ENCODE measurements at regions not wholly inside any gene's neighbourhood (a gene's known extent, or its start where the extent isn't known, plus 50 kb on each side); places are given as distances from the start of the nearest gene placed in this dataset.
"Not testable (repeated sequence)": the region's sequence is repeated elsewhere in the genome, so short reads cannot be mapped to it uniquely, and the experiment has no call there.

- Histone ChIP-seq H3K79me2 (ENCODE audit: insufficient read depth) (no peaks in the 10 kb centered on the region), H3K27ac (no peak overlapping the region), H3K4me3 (no peak overlapping the region), H3F3A (ENCODE audit: insufficient read depth) (no peaks in the 10 kb centered on the region), H4K20me1 (ENCODE audit: insufficient read depth) (no peaks in the 10 kb centered on the region), H3K36me3 (ENCODE audit: low read depth) (no peaks in the 10 kb centered on the region), H3K27me3 (replicated peaks; ENCODE audit: insufficient read depth) (no peaks in the 10 kb centered on the region), H3K4me2 (ENCODE audit: unreplicated experiment) (no peak overlapping the region), H3K9ac (no peak overlapping the region), H3K9me2 (ENCODE audit: insufficient read depth) (no peaks in the 10 kb centered on the region), H3K4me1 (ENCODE audit: insufficient read depth) (no peaks in the 10 kb centered on the region), H3K9me3 (ENCODE audit: low read depth) (no peaks in the 10 kb centered on the region), H2AFZ (no peak overlapping the region)
- TF ChIP-seq EZH2phosphoT487 (IDR thresholded peaks at IDR 0.05; ENCODE audit: insufficient read depth, low read depth) = no peak
- no peak for TF ChIP-seq EZH2 (IDR thresholded peaks at IDR 0.05; ENCODE audit: insufficient read depth, poor library complexity, severe bottlenecking)
- in situ Hi-C loops (cut with MboI) = no loop called here
- WGBS, 2 experiments (ENCODE audit: low coverage in 1 of 2, low lambda C conversion rate in 2 of 2, missing lambda C conversion rate in 2 of 2) = 5 to 9% methylated on average over 4 of the region's 4 CpGs
- no peak for DNase-seq
Observed at GRCh38 chr10:8688881-8689280, 634.4 kb downstream of the GATA3 start.

- 15% methylated on average over 5 of the region's 5 CpGs for WGBS, 2 experiments (ENCODE audit: low coverage in 1 of 2, low lambda C conversion rate in 2 of 2, missing lambda C conversion rate in 2 of 2)
- H4K20me1 ChIP-seq (ENCODE audit: insufficient read depth) = no peaks in the 10 kb centered on the region
- H2AFZ ChIP-seq = no peak overlapping the region
- DNase-seq = no peak
- no peak overlapping the region for H3K9ac ChIP-seq
- H3K36me3 ChIP-seq (ENCODE audit: low read depth) = no peaks in the 10 kb centered on the region
- H3K9me3 ChIP-seq (ENCODE audit: low read depth) = no peaks in the 10 kb centered on the region
- TF ChIP-seq EZH2 (IDR thresholded peaks at IDR 0.05; ENCODE audit: insufficient read depth, poor library complexity, severe bottlenecking) (no peak), EZH2phosphoT487 (IDR thresholded peaks at IDR 0.05; ENCODE audit: insufficient read depth, low read depth) (no peak)
- no peak overlapping the region for H3K4me2 ChIP-seq (ENCODE audit: unreplicated experiment)
- no peak overlapping the region for H3K27ac ChIP-seq
- H3K9me2 ChIP-seq (ENCODE audit: insufficient read depth) = no peaks in the 10 kb centered on the region
- no peaks in the 10 kb centered on the region for H3K4me1 ChIP-seq (ENCODE audit: insufficient read depth)
- H3K4me3 ChIP-seq = no peak overlapping the region
- no peaks in the 10 kb centered on the region for H3K27me3 ChIP-seq (replicated peaks; ENCODE audit: insufficient read depth)
- H3K79me2 ChIP-seq (ENCODE audit: insufficient read depth) = no peaks in the 10 kb centered on the region
- H3F3A ChIP-seq (ENCODE audit: insufficient read depth) = no peaks in the 10 kb centered on the region
- in situ Hi-C loops (cut with MboI) = no loop called here
Observed at GRCh38 chr10:8691498-8692017, 637.1 kb downstream of the GATA3 start.

GRCh38 chr10:8693635-8694034, 639.1 kb downstream of the GATA3 start:
- H3K4me1 ChIP-seq (ENCODE audit: insufficient read depth); H2AFZ ChIP-seq; DNase-seq; H3K27ac ChIP-seq; H3K36me3 ChIP-seq (ENCODE audit: low read depth); H3F3A ChIP-seq (ENCODE audit: insufficient read depth); H3K9me2 ChIP-seq (ENCODE audit: insufficient read depth); H3K9ac ChIP-seq; H3K9me3 ChIP-seq (ENCODE audit: low read depth); H3K27me3 ChIP-seq (replicated peaks; ENCODE audit: insufficient read depth); H3K4me3 ChIP-seq; H4K20me1 ChIP-seq (ENCODE audit: insufficient read depth); H3K79me2 ChIP-seq (ENCODE audit: insufficient read depth); H3K4me2 ChIP-seq (ENCODE audit: unreplicated experiment); in situ Hi-C loops (cut with MboI): not testable (repeated sequence)
- 0% methylated on average over 2 of the region's 2 CpGs for WGBS, 2 experiments (ENCODE audit: low coverage in 1 of 2, low lambda C conversion rate in 2 of 2, missing lambda C conversion rate in 2 of 2)

DNA sequence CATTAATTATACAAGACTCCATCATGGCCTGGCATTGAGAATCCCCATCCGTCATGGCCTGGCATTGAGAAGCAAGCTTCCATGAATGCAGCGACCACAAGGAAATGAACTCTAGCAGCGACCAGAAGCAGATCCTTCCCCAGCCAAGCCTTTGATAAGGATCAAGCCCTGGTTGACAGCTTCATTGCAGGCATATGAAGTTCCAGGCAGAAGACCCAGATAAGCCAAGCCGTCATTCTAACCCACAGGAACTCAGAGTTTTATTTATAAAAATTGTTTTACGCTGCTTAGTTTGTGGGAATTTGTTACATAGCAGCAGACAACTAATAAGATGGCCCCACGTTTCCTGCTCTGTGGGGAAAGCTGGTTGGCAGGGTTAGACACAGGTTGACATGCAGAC, 642.3 kb downstream of the GATA3 start:
- no peak overlapping the region for H3K4me2 ChIP-seq (ENCODE audit: unreplicated experiment)
- no peak overlapping the region for H2AFZ ChIP-seq
- TF ChIP-seq EZH2phosphoT487 (IDR thresholded peaks at IDR 0.05; ENCODE audit: insufficient read depth, low read depth) = no peak
- no peak for TF ChIP-seq EZH2 (IDR thresholded peaks at IDR 0.05; ENCODE audit: insufficient read depth, poor library complexity, severe bottlenecking)
- H3K79me2 ChIP-seq (ENCODE audit: insufficient read depth) = no peaks in the 10 kb centered on the region
- H4K20me1 ChIP-seq (ENCODE audit: insufficient read depth) = no peaks in the 10 kb centered on the region
- 17 to 18% methylated on average over 6 of the region's 6 CpGs for WGBS, 2 experiments (ENCODE audit: low coverage in 1 of 2, low lambda C conversion rate in 2 of 2, missing lambda C conversion rate in 2 of 2)
- H3F3A ChIP-seq (ENCODE audit: insufficient read depth) = no peaks in the 10 kb centered on the region
- no peaks in the 10 kb centered on the region for H3K27me3 ChIP-seq (replicated peaks; ENCODE audit: insufficient read depth)
- in situ Hi-C loops (cut with MboI) = no loop called here
- H3K36me3 ChIP-seq (ENCODE audit: low read depth) = no peaks in the 10 kb centered on the region
- no peaks in the 10 kb centered on the region for H3K9me2 ChIP-seq (ENCODE audit: insufficient read depth)
- no peak overlapping the region for H3K27ac ChIP-seq
- no peak for DNase-seq
- no peaks in the 10 kb centered on the region for H3K4me1 ChIP-seq (ENCODE audit: insufficient read depth)
- H3K9me3 ChIP-seq (ENCODE audit: low read depth) = no peaks in the 10 kb centered on the region
- H3K9ac ChIP-seq = no peak overlapping the region
- no peak overlapping the region for H3K4me3 ChIP-seq

GRCh38 chr10:8700689-8701088, 646.2 kb downstream of the GATA3 start:
- no peak overlapping the region for H3K4me3 ChIP-seq

More at GRCh38 chr10:8700689-8701088, 646.2 kb downstream of the GATA3 start:
- Histone ChIP-seq H3K9me3 (ENCODE audit: low read depth) (no peaks in the 10 kb centered on the region), H3K9me2 (ENCODE audit: insufficient read depth) (no peaks in the 10 kb centered on the region), H3K27ac (no peak overlapping the region), H3F3A (ENCODE audit: insufficient read depth) (no peaks in the 10 kb centered on the region), H2AFZ (no peak overlapping the region), H3K9ac (no peak overlapping the region), H3K79me2 (ENCODE audit: insufficient read depth) (no peaks in the 10 kb centered on the region), H3K36me3 (ENCODE audit: low read depth) (no peaks in the 10 kb centered on the region), H3K4me2 (ENCODE audit: unreplicated experiment) (no peak overlapping the region), H3K27me3 (replicated peaks; ENCODE audit: insufficient read depth) (no peaks in the 10 kb centered on the region), H4K20me1 (ENCODE audit: insufficient read depth) (no peaks in the 10 kb centered on the region), H3K4me1 (ENCODE audit: insufficient read depth) (no peaks in the 10 kb centered on the region)
- in situ Hi-C loops (cut with MboI) = no loop called here
- no peak for DNase-seq
- TF ChIP-seq EZH2phosphoT487 (IDR thresholded peaks at IDR 0.05; ENCODE audit: insufficient read depth, low read depth) = no peak
- TF ChIP-seq EZH2 (IDR thresholded peaks at IDR 0.05; ENCODE audit: insufficient read depth, poor library complexity, severe bottlenecking) = no peak
